MM.1S (cell line): ENCODE measurements at regions not wholly inside any gene's neighbourhood (a gene's known extent, or its start where the extent isn't known, plus 50 kb on each side); places are given as distances from the start of the nearest gene placed in this dataset.

Experiments
- DNase-seq: peaks from one replicate; pipeline ENCODE4 v3.0.0-alpha.2; 2015
- H2AFZ ChIP-seq: fragments of 300-600 bp; sonication (generic); 2 replicates; pipeline ENCODE4 v1.6.0; 2016; ENCODE audit warnings: antibody characterized with exemption, low read length
- H3F3A ChIP-seq: fragments of 300-600 bp; sonication (generic); 2 replicates; pipeline ENCODE4 v1.6.1; 2016; ENCODE audit warnings: mild to moderate bottlenecking, antibody characterized with exemption, low read length, moderate library complexity, mixed read lengths; ENCODE audit not compliant: insufficient read depth
- H3K27ac ChIP-seq: fragments of 300-600 bp; sonication (generic); 2 replicates; pipeline ENCODE4 v1.5.1; 2016; ENCODE audit warnings: mild to moderate bottlenecking, low read length
- H3K27me3 ChIP-seq: fragments of 300-600 bp; sonication (generic); replicated peaks from 2 replicates; pipeline ENCODE4 v1.6.0; 2016; ENCODE audit warnings: low read length; ENCODE audit not compliant: insufficient read depth
- H3K36me3 ChIP-seq: fragments of 300-600 bp; sonication (generic); replicated peaks from 2 replicates; pipeline ENCODE4 v1.6.1; 2016; ENCODE audit warnings: mild to moderate bottlenecking, low read length, mixed read lengths; ENCODE audit not compliant: insufficient read depth
- H3K4me1 ChIP-seq: fragments of 300-600 bp; sonication (generic); 2 replicates; pipeline ENCODE4 v1.6.1; 2016; ENCODE audit warnings: low read length, mixed read lengths
- H3K4me2 ChIP-seq: fragments of 300-600 bp; sonication (generic); 2 replicates; pipeline ENCODE4 v1.6.0; 2016; ENCODE audit warnings: low read depth, low read length
- H3K4me3 ChIP-seq: fragments of 300-600 bp; sonication (generic); 2 replicates; pipeline ENCODE4 v1.5.1; 2016; ENCODE audit warnings: low read length, mixed read lengths
- H3K79me2 ChIP-seq: fragments of 300-600 bp; sonication (generic); 2 replicates; pipeline ENCODE4 v1.6.1; 2016; ENCODE audit warnings: mixed run types, low read length, mixed read lengths
- H3K9ac ChIP-seq: fragments of 300-600 bp; sonication (generic); 2 replicates; pipeline ENCODE4 v1.6.1; 2016; ENCODE audit warnings: low read length, mixed read lengths
- H3K9me2 ChIP-seq: fragments of 300-600 bp; sonication (generic); replicated peaks from 2 replicates; pipeline ENCODE4 v1.6.1; 2016; ENCODE audit warnings: mild to moderate bottlenecking, low read length, mixed read lengths; ENCODE audit not compliant: insufficient read depth
- H3K9me3 ChIP-seq: fragments of 300-600 bp; sonication (generic); replicated peaks from 2 replicates; pipeline ENCODE4 v1.6.1; 2016; ENCODE audit warnings: mild to moderate bottlenecking, low read length, mixed read lengths; ENCODE audit not compliant: insufficient read depth
- H4K20me1 ChIP-seq: fragments of 300-600 bp; sonication (generic); 2 replicates; pipeline ENCODE4 v1.6.1; 2016; ENCODE audit warnings: mild to moderate bottlenecking, low read length, moderate library complexity, mixed read lengths; ENCODE audit not compliant: insufficient read depth
- EZH2 ChIP-seq: fragments of 300-600 bp; sonication (generic); optimal IDR thresholded peaks from 2 replicates; pipeline ENCODE3; 2017; ENCODE audit warnings: low read depth, mild to moderate bottlenecking, antibody characterized with exemption, low read length, mixed read lengths
- EZH2phosphoT487 ChIP-seq: fragments of 300-600 bp; sonication (generic); IDR thresholded peaks from 2 replicates; pipeline ENCODE4 v1.6.1; 2018; ENCODE audit warnings: antibody characterized with exemption, low read length
- TF ChIP-seq, protein P1 (sequence below): fragments of 300-600 bp; sonication (generic); IDR thresholded peaks from 2 replicates; pipeline ENCODE4 v1.5.1; 2016; ENCODE audit warnings: antibody characterized with exemption, low read length, mixed read lengths

DNA sequence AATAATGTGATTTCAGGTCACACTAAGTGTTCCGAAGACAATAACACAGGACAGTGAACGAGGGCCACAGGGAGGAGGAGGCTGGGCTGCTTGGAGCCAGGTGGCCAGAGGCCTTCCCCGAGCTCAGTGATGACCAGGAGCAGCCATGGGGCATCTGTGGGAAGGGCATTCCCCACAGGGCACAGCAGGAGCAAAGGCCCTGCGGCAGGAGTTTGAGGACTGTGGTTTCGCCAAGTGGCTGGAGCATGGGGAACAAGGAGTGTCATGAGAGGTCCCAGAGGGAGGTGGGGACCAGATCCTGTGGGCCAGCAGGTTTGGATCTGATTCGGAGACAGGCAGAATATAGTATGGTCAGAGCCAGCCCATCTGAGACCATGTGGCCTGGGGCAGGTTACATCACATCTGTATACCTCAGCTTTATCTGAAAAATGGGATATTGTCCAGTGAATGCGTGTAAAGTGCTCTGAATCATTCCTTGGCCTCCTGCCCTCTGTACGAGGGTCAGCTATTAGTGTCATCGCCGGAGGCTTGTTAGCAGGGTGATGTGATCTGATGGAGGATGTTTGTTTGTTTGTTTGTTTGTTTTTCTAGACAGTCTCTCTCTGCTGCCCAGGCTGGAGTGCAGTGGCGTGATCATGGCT, 176.8 kb downstream of the KATNIP start:
- Histone ChIP-seq H3K27ac (no peak overlapping the region), H3K9me2 (no peaks in the 10 kb centered on the region), H3K4me2 (no peak overlapping the region), H3K9ac (no peak overlapping the region), H3K79me2 (no peaks in the 10 kb centered on the region), H3K4me3 (no peak overlapping the region), H3K27me3 (no peaks in the 10 kb centered on the region), H3K4me1 (no peaks in the 10 kb centered on the region), H3K36me3 (no peaks in the 10 kb centered on the region), H4K20me1 (no peaks in the 10 kb centered on the region), H2AFZ (no peak overlapping the region), H3F3A (no peaks in the 10 kb centered on the region), H3K9me3 (no peaks in the 10 kb centered on the region)
- DNase-seq, result no peak
- TF ChIP-seq EZH2, result no peak
- TF ChIP-seq, protein P1, sequence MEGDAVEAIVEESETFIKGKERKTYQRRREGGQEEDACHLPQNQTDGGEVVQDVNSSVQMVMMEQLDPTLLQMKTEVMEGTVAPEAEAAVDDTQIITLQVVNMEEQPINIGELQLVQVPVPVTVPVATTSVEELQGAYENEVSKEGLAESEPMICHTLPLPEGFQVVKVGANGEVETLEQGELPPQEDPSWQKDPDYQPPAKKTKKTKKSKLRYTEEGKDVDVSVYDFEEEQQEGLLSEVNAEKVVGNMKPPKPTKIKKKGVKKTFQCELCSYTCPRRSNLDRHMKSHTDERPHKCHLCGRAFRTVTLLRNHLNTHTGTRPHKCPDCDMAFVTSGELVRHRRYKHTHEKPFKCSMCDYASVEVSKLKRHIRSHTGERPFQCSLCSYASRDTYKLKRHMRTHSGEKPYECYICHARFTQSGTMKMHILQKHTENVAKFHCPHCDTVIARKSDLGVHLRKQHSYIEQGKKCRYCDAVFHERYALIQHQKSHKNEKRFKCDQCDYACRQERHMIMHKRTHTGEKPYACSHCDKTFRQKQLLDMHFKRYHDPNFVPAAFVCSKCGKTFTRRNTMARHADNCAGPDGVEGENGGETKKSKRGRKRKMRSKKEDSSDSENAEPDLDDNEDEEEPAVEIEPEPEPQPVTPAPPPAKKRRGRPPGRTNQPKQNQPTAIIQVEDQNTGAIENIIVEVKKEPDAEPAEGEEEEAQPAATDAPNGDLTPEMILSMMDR, result no peak
- no peak for TF ChIP-seq EZH2phosphoT487

DNA sequence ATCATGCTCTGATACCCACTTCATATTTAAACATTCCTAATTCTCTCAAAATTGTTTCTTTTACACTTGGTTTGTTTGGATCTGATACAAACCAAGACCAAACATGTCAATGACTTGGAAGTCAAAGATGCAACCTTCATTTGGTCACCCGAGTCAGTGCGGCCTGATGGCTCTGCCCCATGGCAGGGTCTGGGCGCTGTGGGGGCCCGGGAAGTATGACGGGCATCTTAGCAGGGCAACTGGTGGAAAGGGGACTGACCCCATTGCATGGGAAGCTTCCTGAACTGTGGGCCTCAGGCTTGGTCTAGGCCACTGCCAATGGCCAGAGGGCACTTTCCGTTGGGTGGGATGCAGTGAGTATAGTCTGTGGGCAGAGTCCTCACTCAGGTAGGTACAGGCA, 178.0 kb downstream of the KATNIP start:
- Histone ChIP-seq H3K4me3 (no peak overlapping the region), H4K20me1 (no peaks in the 10 kb centered on the region), H3K9me2 (no peaks in the 10 kb centered on the region), H3F3A (no peaks in the 10 kb centered on the region), H3K4me1 (no peaks in the 10 kb centered on the region), H3K36me3 (no peaks in the 10 kb centered on the region), H3K79me2 (no peaks in the 10 kb centered on the region), H2AFZ (no peak overlapping the region), H3K9me3 (no peaks in the 10 kb centered on the region), H3K4me2 (no peak overlapping the region), H3K9ac (no peak overlapping the region), H3K27me3 (no peaks in the 10 kb centered on the region), H3K27ac (no peak overlapping the region)
- DNase-seq, result no peak
- no peak for TF ChIP-seq EZH2
- TF ChIP-seq, protein P1, result no peak
- no peak for TF ChIP-seq EZH2phosphoT487

DNA sequence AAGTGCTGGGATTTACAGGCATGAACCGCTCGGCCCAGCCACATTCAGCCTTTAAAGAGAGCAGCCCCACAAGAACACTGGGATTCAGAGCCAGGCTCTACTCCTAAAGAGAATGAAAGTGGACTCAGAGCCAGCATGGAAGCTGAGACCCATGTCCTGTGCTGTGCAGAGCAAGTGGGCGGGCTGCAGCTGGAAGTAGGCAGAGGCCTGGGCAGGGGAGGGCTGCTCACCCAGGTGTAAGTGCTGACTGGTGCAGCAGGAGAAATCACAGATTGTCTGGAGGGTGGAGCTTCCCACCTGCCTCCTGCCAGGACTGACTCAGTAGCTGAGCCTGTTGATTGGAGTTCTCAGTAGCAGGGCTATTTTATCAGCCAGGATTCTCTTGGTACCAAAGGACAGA, 178.7 kb downstream of the KATNIP start:
- H3K27me3 ChIP-seq, result no peaks in the 10 kb centered on the region
- H4K20me1 ChIP-seq, result no peaks in the 10 kb centered on the region
- no peak overlapping the region for H3K4me2 ChIP-seq
- H3K9me3 ChIP-seq, result no peaks in the 10 kb centered on the region
- no peak overlapping the region for H2AFZ ChIP-seq
- no peak overlapping the region for H3K4me3 ChIP-seq
- H3K79me2 ChIP-seq, result no peaks in the 10 kb centered on the region
- H3F3A ChIP-seq, result no peaks in the 10 kb centered on the region
- H3K36me3 ChIP-seq, result no peaks in the 10 kb centered on the region
- DNase-seq, result no peak
- H3K9me2 ChIP-seq, result no peaks in the 10 kb centered on the region
- H3K4me1 ChIP-seq, result no peaks in the 10 kb centered on the region
- no peak overlapping the region for H3K9ac ChIP-seq
- TF ChIP-seq EZH2phosphoT487, result no peak
- TF ChIP-seq, protein P1, result no peak
- TF ChIP-seq EZH2, result no peak
- no peak overlapping the region for H3K27ac ChIP-seq
